B cell (primary cell): ENCODE measurements at regions not wholly inside any gene's neighbourhood (a gene's known extent, or its start where the extent isn't known, plus 50 kb on each side); places are given as distances from the start of the nearest gene placed in this dataset.

Experiments
- ATAC-seq: fragments of 200-7000 bp; cut with Tn5 transposase; one replicate; pipeline ENCODE4 v1.10.0; 2021; ENCODE audit warnings: low read depth, mild to moderate bottlenecking, moderate number of reproducible peaks, moderate library complexity
- CTCF ChIA-PET: fragments of 350-600 bp; sonication (Branson Sonifier 250); formaldehyde crosslinking; loops from one replicate; lab custom pipeline; 2021; ENCODE audit warnings: antibody characterized with exemption, inconsistent platforms; lab: Charles Lee
- POLR2A ChIA-PET: fragments of 350-600 bp; sonication (Branson Sonifier 250); formaldehyde crosslinking; loops from one replicate; lab custom pipeline; 2021; ENCODE audit warnings: antibody characterized with exemption; lab: Charles Lee
- DNase-seq: peaks from one replicate; pipeline ENCODE4 v3.0.0; 2013
- H2AFZ ChIP-seq: 2 replicates; pipeline ENCODE4 v1.6.1; 2012; ENCODE audit warnings: mild to moderate bottlenecking, low read depth, low read length; ENCODE audit not compliant: insufficient read depth, poor library complexity, severe bottlenecking
- H3K27ac ChIP-seq, 2 donors: 1 replicate in 1 of 2; 2 replicates in 1 of 2; pipeline ENCODE4 v1.5.1; 2012 to 2013; ENCODE audit warnings: low read length in 2 of 2, mild to moderate bottlenecking in 2 of 2, moderate library complexity in 1 of 2
- H3K27me3 ChIP-seq, 4 experiments: fragments of 200-600 bp in 1 of 4; sonication (generic) in 1 of 4; replicated peaks in 1 of 4; 1 replicate in 2 of 4; 2 replicates in 2 of 4; pipeline versions ENCODE4 v1.6.1 to v1.7.0; 2013 to 2016; ENCODE audit warnings: low read length in 3 of 4, mild to moderate bottlenecking in 2 of 4, mixed read lengths in 1 of 4, moderate library complexity in 1 of 4; ENCODE audit not compliant: insufficient read depth in 4 of 4, control insufficient read depth in 3 of 4; ENCODE audit errors: control extremely low read depth in 1 of 4
- H3K36me3 ChIP-seq, 2 experiments: replicated peaks in 1 of 2; 1 replicate in 1 of 2; 2 replicates in 1 of 2; pipeline versions ENCODE4 v1.6.1 to v1.7.1; 2013; ENCODE audit warnings: low read length in 1 of 2; ENCODE audit not compliant: insufficient read depth in 2 of 2, control insufficient read depth in 1 of 2; ENCODE audit errors: control extremely low read depth in 1 of 2, extremely low read depth in 1 of 2
- H3K4me1 ChIP-seq, 2 donors: fragments of 200-600 bp in 1 of 2; sonication (generic) in 1 of 2; 1 replicate in 1 of 2; 2 replicates in 1 of 2; pipeline versions ENCODE4 v1.5.1 to v1.6.1; 2013 to 2017; ENCODE audit warnings: low read length in 2 of 2; ENCODE audit not compliant: control insufficient read depth in 2 of 2, insufficient read depth in 2 of 2
- H3K4me2 ChIP-seq: replicated peaks from 2 replicates; pipeline ENCODE3; 2012; ENCODE audit warnings: mild to moderate bottlenecking, low read depth, low read length; ENCODE audit not compliant: poor library complexity, severe bottlenecking
- H3K4me3 ChIP-seq, 5 experiments: fragments of 200-600 bp in 1 of 5; sonication (generic) in 1 of 5; 1 replicate in 3 of 5; 2 replicates in 2 of 5; pipeline versions ENCODE4 v1.5.1 to v1.7.0; 2011 to 2016; ENCODE audit warnings: low read length in 4 of 5, mild to moderate bottlenecking in 4 of 5, low read depth in 2 of 5, control low read depth in 1 of 5, moderate library complexity in 1 of 5; ENCODE audit not compliant: insufficient read depth in 1 of 5; ENCODE audit errors: control extremely low read depth in 1 of 5, extremely low read depth in 1 of 5
- H3K79me2 ChIP-seq: fragments of 200-600 bp; sonication (generic); one replicate; pipeline ENCODE4 v1.6.0; 2016; ENCODE audit warnings: low read length; ENCODE audit not compliant: control insufficient read depth, insufficient read depth
- H3K9ac ChIP-seq: fragments of 200-600 bp; sonication (generic); 2 replicates; pipeline ENCODE4 v1.6.1; 2017; ENCODE audit warnings: mild to moderate bottlenecking, low read length, moderate library complexity
- H3K9me3 ChIP-seq, 3 donors: one replicate each; pipeline versions ENCODE4 v1.6.1 to v1.7.1; 2013; ENCODE audit warnings: low read length in 2 of 3; ENCODE audit not compliant: control insufficient read depth in 2 of 3, insufficient read depth in 1 of 3; ENCODE audit errors: control extremely low read depth in 1 of 3
- H4K20me1 ChIP-seq: 2 replicates; pipeline ENCODE4 v1.6.0; 2012; ENCODE audit warnings: mild to moderate bottlenecking, low read length; ENCODE audit not compliant: insufficient read depth, control insufficient read depth, poor library complexity, severe bottlenecking
- H3K27ac Mint-ChIP-seq: one replicate; pipeline ENCODE4 v1.8.0; 2021; ENCODE audit warnings: mixed read lengths
- H3K27me3 Mint-ChIP-seq: one replicate; pipeline ENCODE4 v1.8.0; 2021; ENCODE audit warnings: mixed read lengths
- H3K4me1 Mint-ChIP-seq: one replicate; pipeline ENCODE4 v1.8.0; 2021; ENCODE audit warnings: mixed read lengths
- H3K4me3 Mint-ChIP-seq: one replicate; pipeline ENCODE4 v1.8.0; 2021; ENCODE audit warnings: mixed read lengths
- H3K9me3 Mint-ChIP-seq: one replicate; pipeline ENCODE4 v1.8.0; 2022; ENCODE audit warnings: mixed read lengths; ENCODE audit not compliant: insufficient read depth
- EZH2 ChIP-seq: IDR thresholded peaks from 2 replicates; pipeline ENCODE4 v1.6.1; 2012; ENCODE audit warnings: borderline replicate concordance, low read depth, mild to moderate bottlenecking, moderate library complexity, low read length; ENCODE audit not compliant: insufficient read depth, poor library complexity, severe bottlenecking
- WGBS: methylation state at CpG from one replicate; pipeline ENCODE4 v1.1.5; 2013; ENCODE audit warnings: missing lambda C conversion rate; ENCODE audit not compliant: insufficient coverage; 5-methylcytosine and 5-hydroxymethylcytosine counted together
- intact Hi-C: fragments of 100-400 bp; cut with micrococcal nuclease; formaldehyde crosslinking; loops from one replicate; pipeline ENCODE4 v1.10.0; 2022
- TF ChIP-seq, protein P1 (sequence below): fragments of 200-600 bp; IDR thresholded peaks from one replicate; pipeline ENCODE4 v1.8.0; 2022; ENCODE audit warnings: antibody characterized with exemption, mild to moderate bottlenecking

- ChIA-PET POLR2A (no interaction called here), CTCF (no interaction called here)
- Histone ChIP-seq H2AFZ (no peak overlapping the region), H3K36me3 (no peaks in the 10 kb centered on the region), H3K4me3 (no peak overlapping the region), H3K4me1 (no peaks in the 10 kb centered on the region), H3K27me3 (no peaks in the 10 kb centered on the region), H3K9ac (no peak overlapping the region), H3K9me3 (no peaks in the 10 kb centered on the region), H3K4me2 (no peak overlapping the region), H3K27ac (no peak overlapping the region), H4K20me1 (no peaks in the 10 kb centered on the region), H3K79me2 (no peaks in the 10 kb centered on the region)
- no peaks in the 10 kb centered on the region for H3K9me3 Mint-ChIP-seq
- DNase-seq (no peak), ATAC-seq (no peak)
- intact Hi-C loops, result no loop called here
- no peaks in the 10 kb centered on the region for H3K4me1 Mint-ChIP-seq
- H3K27ac Mint-ChIP-seq, result no peak overlapping the region
- WGBS, result 78% methylated on average over 1 of the region's 1 CpG
- H3K4me3 Mint-ChIP-seq, result no peak overlapping the region
- H3K27me3 Mint-ChIP-seq, result no peaks in the 10 kb centered on the region
- TF ChIP-seq, protein P1, sequence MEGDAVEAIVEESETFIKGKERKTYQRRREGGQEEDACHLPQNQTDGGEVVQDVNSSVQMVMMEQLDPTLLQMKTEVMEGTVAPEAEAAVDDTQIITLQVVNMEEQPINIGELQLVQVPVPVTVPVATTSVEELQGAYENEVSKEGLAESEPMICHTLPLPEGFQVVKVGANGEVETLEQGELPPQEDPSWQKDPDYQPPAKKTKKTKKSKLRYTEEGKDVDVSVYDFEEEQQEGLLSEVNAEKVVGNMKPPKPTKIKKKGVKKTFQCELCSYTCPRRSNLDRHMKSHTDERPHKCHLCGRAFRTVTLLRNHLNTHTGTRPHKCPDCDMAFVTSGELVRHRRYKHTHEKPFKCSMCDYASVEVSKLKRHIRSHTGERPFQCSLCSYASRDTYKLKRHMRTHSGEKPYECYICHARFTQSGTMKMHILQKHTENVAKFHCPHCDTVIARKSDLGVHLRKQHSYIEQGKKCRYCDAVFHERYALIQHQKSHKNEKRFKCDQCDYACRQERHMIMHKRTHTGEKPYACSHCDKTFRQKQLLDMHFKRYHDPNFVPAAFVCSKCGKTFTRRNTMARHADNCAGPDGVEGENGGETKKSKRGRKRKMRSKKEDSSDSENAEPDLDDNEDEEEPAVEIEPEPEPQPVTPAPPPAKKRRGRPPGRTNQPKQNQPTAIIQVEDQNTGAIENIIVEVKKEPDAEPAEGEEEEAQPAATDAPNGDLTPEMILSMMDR, result no peak
- no peak for TF ChIP-seq EZH2
Observed at GRCh38 chr12:74791365-74791764, 253.7 kb downstream of the ATXN7L3B start.

DNA sequence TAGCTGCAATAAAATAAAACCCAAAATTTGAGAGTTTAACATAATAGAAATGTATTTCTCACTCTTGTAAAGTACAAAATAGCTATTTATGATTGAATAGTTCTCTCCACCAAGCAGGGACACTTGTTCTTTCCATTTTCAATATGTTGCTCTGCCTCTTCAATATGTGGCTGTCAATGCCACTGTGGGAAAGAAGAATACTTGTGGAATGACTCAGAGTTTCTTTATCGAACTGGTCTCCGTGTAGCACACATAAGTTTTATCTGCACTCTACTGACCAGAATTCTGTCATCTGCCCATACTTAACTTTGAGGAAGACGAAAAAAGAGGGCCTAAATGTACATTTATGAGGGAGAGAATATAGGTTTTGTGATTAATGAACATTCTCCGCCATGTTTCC is 256.9 kb downstream of the ATXN7L3B start:
- ChIA-PET CTCF (no interaction called here), POLR2A (no interaction called here)
- H3K9ac ChIP-seq, result no peak overlapping the region
- no peak overlapping the region for H3K4me3 ChIP-seq
- H3K79me2 ChIP-seq, result no peaks in the 10 kb centered on the region
- no peak overlapping the region for H2AFZ ChIP-seq
- no peak overlapping the region for H3K27ac ChIP-seq
- WGBS, result no CpG with 5 or more reads among the region's 4 CpGs
- DNase-seq, result no peak
- no peak overlapping the region for H3K4me2 ChIP-seq
- H3K9me3 ChIP-seq, result no peaks in the 10 kb centered on the region
- no peaks in the 10 kb centered on the region for H3K36me3 ChIP-seq
- TF ChIP-seq EZH2, result no peak
- TF ChIP-seq, protein P1, result no peak
- Mint-ChIP-seq H3K27me3 (no peaks in the 10 kb centered on the region), H3K4me3 (no peak overlapping the region), H3K9me3 (no peaks in the 10 kb centered on the region), H3K4me1 (no peaks in the 10 kb centered on the region), H3K27ac (no peak overlapping the region)
- no peaks in the 10 kb centered on the region for H3K27me3 ChIP-seq
- H4K20me1 ChIP-seq, result no peaks in the 10 kb centered on the region
- no peaks in the 10 kb centered on the region for H3K4me1 ChIP-seq
- intact Hi-C loops, result no loop called here
- ATAC-seq, result no peak
